ENCODE measurements at regions not wholly inside any gene's neighbourhood (a gene's known extent, or its start where the extent isn't known, plus 50 kb on each side); places are given as distances from the start of the nearest gene placed in this dataset.

DNA sequence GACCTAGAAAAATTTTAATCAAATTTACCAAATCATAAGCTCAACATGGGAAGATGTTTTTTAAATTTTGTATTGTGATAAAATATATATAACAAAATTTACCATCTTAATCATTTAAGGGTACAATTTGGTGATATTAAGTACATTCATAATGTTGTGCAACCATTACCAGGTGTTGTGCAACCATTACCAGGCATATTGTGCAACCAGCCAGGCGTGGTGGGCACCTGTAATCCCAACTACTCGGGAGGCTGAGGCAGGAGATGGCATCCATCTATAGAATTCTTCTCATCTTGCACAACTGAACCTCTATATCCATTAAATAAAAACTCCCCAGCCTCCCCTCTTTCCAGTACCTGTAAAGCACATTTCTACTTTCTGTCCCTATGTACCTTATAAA lies 124.5 kb upstream of the SLC13A1 start:
- TF ChIP-seq, protein P1, sequence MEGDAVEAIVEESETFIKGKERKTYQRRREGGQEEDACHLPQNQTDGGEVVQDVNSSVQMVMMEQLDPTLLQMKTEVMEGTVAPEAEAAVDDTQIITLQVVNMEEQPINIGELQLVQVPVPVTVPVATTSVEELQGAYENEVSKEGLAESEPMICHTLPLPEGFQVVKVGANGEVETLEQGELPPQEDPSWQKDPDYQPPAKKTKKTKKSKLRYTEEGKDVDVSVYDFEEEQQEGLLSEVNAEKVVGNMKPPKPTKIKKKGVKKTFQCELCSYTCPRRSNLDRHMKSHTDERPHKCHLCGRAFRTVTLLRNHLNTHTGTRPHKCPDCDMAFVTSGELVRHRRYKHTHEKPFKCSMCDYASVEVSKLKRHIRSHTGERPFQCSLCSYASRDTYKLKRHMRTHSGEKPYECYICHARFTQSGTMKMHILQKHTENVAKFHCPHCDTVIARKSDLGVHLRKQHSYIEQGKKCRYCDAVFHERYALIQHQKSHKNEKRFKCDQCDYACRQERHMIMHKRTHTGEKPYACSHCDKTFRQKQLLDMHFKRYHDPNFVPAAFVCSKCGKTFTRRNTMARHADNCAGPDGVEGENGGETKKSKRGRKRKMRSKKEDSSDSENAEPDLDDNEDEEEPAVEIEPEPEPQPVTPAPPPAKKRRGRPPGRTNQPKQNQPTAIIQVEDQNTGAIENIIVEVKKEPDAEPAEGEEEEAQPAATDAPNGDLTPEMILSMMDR (IDR thresholded peaks at IDR 0.05 in 8 of 11, conservative IDR thresholded peaks at IDR 0.05 in 3 of 11): no peak
- no peak for TF ChIP-seq POLR2AphosphoS5 (IDR thresholded peaks at IDR 0.05)

Measured in spleen (tissue), 7 donors.